Effector memory CD8-positive, alpha-beta T cell (primary cell): ENCODE measurements at regions not wholly inside any gene's neighbourhood (a gene's known extent, or its start where the extent isn't known, plus 50 kb on each side); places are given as distances from the start of the nearest gene placed in this dataset.

Source experiments
- ATAC-seq: fragments of 150-1000 bp; cut with Tn5 transposase; replicated peaks from 2 replicates; pipeline ENCODE4 v1.10.0; 2021; ENCODE audit warnings: mild to moderate bottlenecking, moderate library complexity
- DNase-seq, 3 experiments: peaks; one replicate each; pipeline ENCODE4 v3.0.0; 2021
- H3K27ac Mint-ChIP-seq, 2 donors: one replicate each; pipeline ENCODE4 v1.8.0; 2022; ENCODE audit warnings: mild to moderate bottlenecking in 2 of 2, mixed read lengths in 2 of 2, moderate library complexity in 2 of 2
- H3K27me3 Mint-ChIP-seq, 2 donors: one replicate each; pipeline ENCODE4 v1.8.0; 2022; ENCODE audit warnings: mixed read lengths in 2 of 2
- H3K36me3 Mint-ChIP-seq: one replicate; pipeline ENCODE4 v1.8.0; 2022; ENCODE audit warnings: mild to moderate bottlenecking, moderate library complexity, mixed read lengths; ENCODE audit not compliant: insufficient read depth
- H3K4me1 Mint-ChIP-seq, 2 donors: one replicate each; pipeline ENCODE4 v1.8.0; 2022; ENCODE audit warnings: low read depth in 2 of 2, mixed read lengths in 2 of 2
- H3K4me3 Mint-ChIP-seq, 2 donors: one replicate each; pipeline ENCODE4 v1.8.0; 2022; ENCODE audit warnings: mild to moderate bottlenecking in 2 of 2, mixed read lengths in 2 of 2, moderate library complexity in 2 of 2
- H3K9me3 Mint-ChIP-seq, 2 donors: one replicate each; pipeline ENCODE4 v1.8.0; 2022; ENCODE audit warnings: mixed read lengths in 2 of 2

GRCh38 chrX:74251006-74251930, 52.7 kb upstream of the ZCCHC13 start:
- Mint-ChIP-seq H3K36me3 (peaks cover 8% of the 10 kb centered on the region), H3K4me1 (peaks cover 2 to 4% of the 10 kb centered on the region in 2 donors), H3K27me3 (no peaks in the 10 kb centered on the region), H3K4me3 (no peak overlapping the region), H3K9me3 (no peaks in the 10 kb centered on the region), H3K27ac (peak overlapping the region in 1 of 2 donors; percentile 71)
- DNase-seq (no peak), ATAC-seq (no peak)

- ATAC-seq (no peak), DNase-seq (no peak)
- no peak overlapping the region for H3K4me3 Mint-ChIP-seq
- H3K27me3 Mint-ChIP-seq = no peaks in the 10 kb centered on the region
- peaks cover 8% of the 10 kb centered on the region for H3K36me3 Mint-ChIP-seq
- H3K27ac Mint-ChIP-seq = peak overlapping the region; percentile 38 to 71
- H3K4me1 Mint-ChIP-seq = peaks cover 2 to 4% of the 10 kb centered on the region in 2 donors
- no peaks in the 10 kb centered on the region for H3K9me3 Mint-ChIP-seq
Measured at GRCh38 chrX:74250574-74250973, 53.4 kb upstream of the ZCCHC13 start.

DNA sequence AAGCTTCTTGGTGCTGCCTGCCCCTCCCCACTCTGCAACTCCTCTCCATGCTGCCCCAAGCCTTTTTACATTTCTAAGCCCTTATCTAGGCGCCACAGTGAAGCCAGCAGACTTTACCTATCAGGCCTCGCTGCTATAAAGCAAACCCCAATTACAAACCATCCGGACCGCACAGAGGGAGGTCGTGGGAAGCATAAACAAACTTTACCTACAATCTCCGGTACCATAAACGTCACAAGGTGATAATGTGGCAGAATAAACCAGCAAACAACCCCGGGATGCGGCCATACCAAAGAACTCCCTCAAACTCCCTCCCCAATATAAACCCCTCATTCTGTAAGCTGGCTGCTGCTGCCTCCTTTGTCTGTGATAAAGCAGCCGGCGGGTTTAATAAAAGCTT, 54.0 kb upstream of the ZCCHC13 start:
- ATAC-seq = no peak
- DNase-seq = no peak
- peaks cover 13% of the 10 kb centered on the region for H3K36me3 Mint-ChIP-seq
- H3K9me3 Mint-ChIP-seq = no peaks in the 10 kb centered on the region
- no peak overlapping the region for H3K27ac Mint-ChIP-seq
- peaks cover 4 to 8% of the 10 kb centered on the region in 2 donors for H3K4me1 Mint-ChIP-seq
- H3K27me3 Mint-ChIP-seq = no peaks in the 10 kb centered on the region
- H3K4me3 Mint-ChIP-seq = no peak overlapping the region

DNA sequence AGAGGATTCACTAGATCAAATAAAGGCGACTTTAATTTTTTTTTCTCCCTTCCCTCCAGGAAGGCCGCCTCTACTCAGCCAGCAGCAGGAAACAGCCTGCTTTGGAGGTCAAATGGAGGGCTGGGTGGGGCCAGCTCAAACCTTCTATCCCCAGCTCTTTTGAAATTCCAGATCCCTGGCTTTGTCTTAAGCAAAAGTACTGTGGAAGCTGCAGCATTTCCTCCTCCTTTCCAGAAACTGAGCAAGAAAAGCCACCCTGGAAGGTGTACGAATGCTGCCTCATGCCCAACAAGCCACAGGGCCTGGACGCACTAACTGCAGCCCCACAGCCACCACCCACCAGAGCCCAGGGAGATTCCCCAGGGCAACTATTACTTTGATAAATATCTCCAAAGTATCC, 55.1 kb upstream of the ZCCHC13 start:
- Mint-ChIP-seq H3K36me3 (peaks cover 13% of the 10 kb centered on the region), H3K9me3 (no peaks in the 10 kb centered on the region), H3K4me3 (no peak overlapping the region), H3K4me1 (peaks cover 2 to 6% of the 10 kb centered on the region in 2 donors), H3K27ac (peak overlapping the region in 1 of 2 donors; percentile 19), H3K27me3 (no peaks in the 10 kb centered on the region)
- ATAC-seq (no peak), DNase-seq (no peak)

DNA sequence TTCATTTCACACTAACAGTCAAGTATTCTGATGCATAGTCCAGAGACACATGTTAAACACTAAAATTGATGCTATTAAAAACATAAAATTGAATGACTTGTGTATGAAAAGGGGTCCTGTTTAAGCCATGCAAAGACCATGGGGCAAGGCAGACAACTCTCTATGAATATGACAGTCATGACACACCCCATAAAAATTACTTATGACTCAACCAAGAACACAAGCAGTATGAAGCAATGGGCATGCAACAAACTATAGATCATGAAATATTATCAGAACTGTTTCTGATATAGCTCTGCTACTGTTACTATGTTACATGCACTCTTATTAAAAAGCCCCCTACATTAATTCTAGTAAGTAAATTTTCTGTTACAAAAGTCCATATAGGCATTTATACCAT, 57.5 kb upstream of the ZCCHC13 start:
- no peak for ATAC-seq
- Mint-ChIP-seq H3K36me3 (peaks cover 16% of the 10 kb centered on the region), H3K4me3 (no peak overlapping the region), H3K4me1 (peaks cover 2 to 4% of the 10 kb centered on the region in 2 donors), H3K9me3 (no peaks in the 10 kb centered on the region), H3K27me3 (no peaks in the 10 kb centered on the region), H3K27ac (peak overlapping the region in 1 of 2 donors; percentile 85)
- DNase-seq = no peak

DNA sequence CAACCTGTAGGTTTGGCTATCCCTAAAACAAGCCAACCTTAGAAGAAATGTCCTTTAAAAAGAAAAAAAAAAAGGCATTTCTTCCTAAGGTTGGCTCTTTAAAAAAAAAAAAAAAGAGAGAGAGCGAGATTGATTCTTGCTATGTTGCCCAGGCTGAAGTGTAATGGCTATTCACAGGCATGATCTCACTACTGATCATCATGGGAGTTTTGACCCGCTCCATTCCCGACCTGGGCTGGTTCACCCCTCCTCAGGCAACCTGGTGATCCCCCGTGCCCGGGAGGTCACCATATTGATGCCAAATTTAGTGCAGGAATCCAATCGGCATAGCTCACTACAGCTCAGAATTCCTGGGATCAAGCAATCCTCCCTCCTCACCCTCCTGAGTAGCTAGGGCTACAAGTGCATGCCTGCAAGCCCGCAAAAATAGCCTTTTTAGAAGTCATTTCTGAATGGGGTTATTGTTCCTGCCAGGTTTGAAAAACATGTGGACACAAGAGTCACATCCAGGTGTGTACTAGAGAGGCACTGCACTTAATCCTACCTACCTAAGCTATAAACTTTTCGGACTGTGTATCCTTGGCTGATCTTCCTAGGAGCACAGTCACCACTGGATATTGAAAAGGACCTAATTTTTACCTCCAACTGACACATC, 61.4 kb upstream of the ZCCHC13 start:
- Mint-ChIP-seq H3K36me3 (peaks cover 16% of the 10 kb centered on the region), H3K27ac (no peak overlapping the region), H3K27me3 (no peaks in the 10 kb centered on the region), H3K4me1 (peaks cover 4 to 12% of the 10 kb centered on the region in 2 donors), H3K9me3 (no peaks in the 10 kb centered on the region), H3K4me3 (no peak overlapping the region)
- DNase-seq = no peak
- no peak for ATAC-seq

DNA sequence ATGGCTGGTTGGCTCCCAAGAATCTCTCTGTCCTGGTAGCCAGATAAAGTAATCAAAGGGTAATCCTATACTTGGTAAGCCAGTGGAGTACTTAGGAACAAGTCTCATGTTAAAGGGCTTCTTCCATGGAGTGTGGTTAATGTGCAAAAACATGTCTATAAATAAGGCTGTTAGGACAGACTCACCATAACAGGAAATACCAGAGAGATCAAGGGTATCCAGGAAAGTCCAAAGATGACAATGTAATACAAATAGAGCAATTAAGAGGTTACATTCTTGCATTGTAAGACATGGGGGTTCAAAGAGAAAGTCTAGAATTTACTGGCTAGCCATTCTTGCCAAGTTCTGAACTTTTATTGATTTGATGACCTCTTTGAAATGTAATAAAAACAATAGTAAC, 61.9 kb upstream of the ZCCHC13 start:
- Mint-ChIP-seq H3K27me3 (no peaks in the 10 kb centered on the region), H3K4me3 (no peak overlapping the region), H3K9me3 (no peaks in the 10 kb centered on the region), H3K27ac (peak overlapping the region in 1 of 2 donors; percentile 71), H3K36me3 (peaks cover 19% of the 10 kb centered on the region), H3K4me1 (peaks cover 4 to 12% of the 10 kb centered on the region in 2 donors)
- no peak for ATAC-seq
- no peak for DNase-seq

DNA sequence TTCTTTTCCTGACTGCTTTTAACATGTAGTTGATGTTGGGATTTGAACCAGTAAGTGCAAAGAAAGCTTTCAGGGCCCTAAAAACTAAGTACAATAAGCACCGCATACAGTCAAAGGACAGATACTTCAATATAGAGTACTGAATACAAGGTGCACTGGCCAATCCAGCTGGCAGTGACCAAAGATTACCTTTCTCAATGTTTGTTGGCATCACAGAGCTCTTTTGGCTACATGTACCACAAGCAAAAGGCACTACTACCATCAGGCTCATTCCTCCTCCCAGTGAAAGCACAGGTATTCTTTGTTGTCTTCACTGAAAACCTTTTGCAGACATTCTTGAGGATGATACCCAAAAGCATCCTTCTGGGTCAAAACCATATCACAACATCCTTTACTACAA, 65.2 kb upstream of the ZCCHC13 start:
- no peak overlapping the region for H3K4me3 Mint-ChIP-seq
- no peaks in the 10 kb centered on the region for H3K9me3 Mint-ChIP-seq
- no peak for DNase-seq
- H3K27me3 Mint-ChIP-seq = no peaks in the 10 kb centered on the region
- H3K36me3 Mint-ChIP-seq = peaks cover 12% of the 10 kb centered on the region
- H3K4me1 Mint-ChIP-seq = peaks cover 2 to 8% of the 10 kb centered on the region in 2 donors
- peak overlapping the region in 1 of 2 donors; percentile 72 for H3K27ac Mint-ChIP-seq
- ATAC-seq = no peak

DNA sequence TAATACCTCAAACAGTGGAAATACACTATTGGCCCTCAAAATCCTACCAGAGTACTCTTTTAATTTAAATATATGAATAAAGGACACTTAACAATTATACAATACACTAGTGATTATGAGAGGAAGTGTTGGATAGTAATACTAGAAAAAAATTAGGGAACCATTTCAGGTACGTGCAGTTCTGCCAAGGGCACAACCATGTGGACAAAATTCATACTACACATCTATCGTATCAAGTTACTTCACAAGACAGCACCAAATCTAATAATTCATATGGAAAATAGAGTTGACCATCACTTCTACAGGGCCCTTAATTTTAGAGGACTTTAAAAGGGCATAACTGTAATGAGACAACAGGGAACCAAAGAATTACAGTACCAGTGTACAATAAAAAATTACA, 69.2 kb upstream of the ZCCHC13 start:
- no peaks in the 10 kb centered on the region for H3K9me3 Mint-ChIP-seq
- peaks cover 6% of the 10 kb centered on the region for H3K36me3 Mint-ChIP-seq
- no peak overlapping the region for H3K4me3 Mint-ChIP-seq
- DNase-seq (no peak), ATAC-seq (no peak)
- no peak overlapping the region for H3K27ac Mint-ChIP-seq
- no peaks in the 10 kb centered on the region for H3K27me3 Mint-ChIP-seq
- peaks cover 1 to 2% of the 10 kb centered on the region in 2 donors for H3K4me1 Mint-ChIP-seq

GRCh38 chrX:74232859-74233258, 71.1 kb upstream of the ZCCHC13 start:
- DNase-seq = no peak
- peaks cover 0 to 1% of the 10 kb centered on the region in 2 donors for H3K4me1 Mint-ChIP-seq
- no peak for ATAC-seq
- no peaks in the 10 kb centered on the region for H3K27me3 Mint-ChIP-seq
- H3K4me3 Mint-ChIP-seq = no peak overlapping the region
- H3K27ac Mint-ChIP-seq = no peak overlapping the region
- H3K9me3 Mint-ChIP-seq = no peaks in the 10 kb centered on the region
- peaks cover 14% of the 10 kb centered on the region for H3K36me3 Mint-ChIP-seq

DNA sequence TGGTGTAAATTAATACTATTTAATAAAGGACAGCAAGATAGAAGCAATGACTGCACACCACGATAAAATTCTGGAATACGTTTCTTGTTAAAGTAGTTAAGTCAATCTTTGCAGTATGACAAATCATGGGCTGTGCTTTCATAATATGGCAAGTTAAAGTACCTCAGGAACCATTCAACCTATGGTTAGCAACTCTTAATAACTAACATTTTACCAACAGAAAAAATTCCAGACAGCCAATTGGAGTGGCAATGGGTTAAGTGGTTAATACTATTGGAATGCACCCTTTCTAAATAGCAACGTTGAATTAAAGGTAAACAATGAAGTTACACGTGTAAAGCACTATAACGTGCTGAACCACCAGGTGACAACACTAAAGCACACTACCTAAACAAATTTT, 72.4 kb upstream of the ZCCHC13 start:
- no peaks in the 10 kb centered on the region for H3K27me3 Mint-ChIP-seq
- H3K27ac Mint-ChIP-seq = no peak overlapping the region
- DNase-seq (no peak), ATAC-seq (no peak)
- no peaks in the 10 kb centered on the region for H3K9me3 Mint-ChIP-seq
- H3K4me1 Mint-ChIP-seq = peaks cover 0 to 1% of the 10 kb centered on the region in 2 donors
- peaks cover 16% of the 10 kb centered on the region for H3K36me3 Mint-ChIP-seq
- no peak overlapping the region for H3K4me3 Mint-ChIP-seq

GRCh38 chrX:74230094-74230493, 73.9 kb upstream of the ZCCHC13 start:
- H3K9me3 Mint-ChIP-seq = no peaks in the 10 kb centered on the region
- no peak for ATAC-seq
- H3K27me3 Mint-ChIP-seq = no peaks in the 10 kb centered on the region
- H3K27ac Mint-ChIP-seq = no peak overlapping the region
- no peak overlapping the region for H3K4me3 Mint-ChIP-seq
- H3K4me1 Mint-ChIP-seq = peaks cover 0 to 1% of the 10 kb centered on the region in 2 donors
- DNase-seq = no peak
- peaks cover 16% of the 10 kb centered on the region for H3K36me3 Mint-ChIP-seq

GRCh38 chrX:74225111-74225510, 78.9 kb upstream of the ZCCHC13 start:
- H3K4me1 Mint-ChIP-seq = peaks cover 1 to 13% of the 10 kb centered on the region in 2 donors
- no peak for ATAC-seq
- no peaks in the 10 kb centered on the region for H3K27me3 Mint-ChIP-seq
- no peak overlapping the region for H3K4me3 Mint-ChIP-seq
- peaks cover 24% of the 10 kb centered on the region for H3K36me3 Mint-ChIP-seq
- DNase-seq = no peak
- H3K27ac Mint-ChIP-seq = no peak overlapping the region
- H3K9me3 Mint-ChIP-seq = no peaks in the 10 kb centered on the region

DNA sequence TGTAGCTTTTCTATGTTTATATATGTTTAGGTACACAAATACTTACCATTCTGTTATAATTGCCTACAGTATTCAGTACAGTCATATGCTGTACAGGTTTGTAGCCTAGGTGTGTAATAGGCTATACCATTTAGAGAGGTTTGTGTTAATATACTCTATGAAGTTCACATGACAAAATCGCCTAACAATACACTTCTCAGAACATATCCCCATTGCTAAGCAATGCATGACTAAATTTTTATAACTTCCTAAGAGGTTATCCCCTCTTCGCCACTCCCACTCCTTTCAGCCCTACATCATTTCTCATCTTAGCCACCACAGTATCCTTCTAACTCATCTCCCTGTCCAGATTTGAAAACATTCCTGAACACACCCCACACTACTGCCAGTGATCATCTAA, 83.7 kb upstream of the ZCCHC13 start:
- Mint-ChIP-seq H3K36me3 (peaks cover 11% of the 10 kb centered on the region), H3K4me1 (peaks cover 1 to 22% of the 10 kb centered on the region in 2 donors)
- ATAC-seq = no peak

More for the DNA sequence above, 83.7 kb upstream of the ZCCHC13 start:
- no peak overlapping the region for H3K4me3 Mint-ChIP-seq
- H3K9me3 Mint-ChIP-seq = no peaks in the 10 kb centered on the region
- no peak for DNase-seq
- H3K27ac Mint-ChIP-seq = peak overlapping the region in 1 of 2 donors; percentile 22
- no peaks in the 10 kb centered on the region for H3K27me3 Mint-ChIP-seq
